ENCODE measurements at regions not wholly inside any gene's neighbourhood (a gene's known extent, or its start where the extent isn't known, plus 50 kb on each side); places are given as distances from the start of the nearest gene placed in this dataset.

GRCh38 chrX:45788941-45789348, 588.3 kb upstream of the DIPK2B start:
- peaks cover 62 to 70% of the 10 kb centered on the region in 2 experiments for H3K9me3 Mint-ChIP-seq

More at GRCh38 chrX:45788941-45789348, 588.3 kb upstream of the DIPK2B start:
- Histone ChIP-seq H3T11ph (ENCODE audit: low read length) (no peak overlapping the region), H3K79me1 (ENCODE audit: insufficient read depth, low read depth, low read length, poor library complexity, severe bottlenecking) (peaks cover 3% of the 10 kb centered on the region), H3K4me2 (ENCODE audit: insufficient read depth, insufficient read length, low read length) (no peak overlapping the region), H3K18ac (ENCODE audit: insufficient read length, low read depth, low read length) (no peak overlapping the region), H4K8ac (replicated peaks; ENCODE audit: insufficient read length, low read depth, low read length) (no peak overlapping the region), H2BK5ac (ENCODE audit: insufficient read length, low read length) (no peak overlapping the region), H3K9me3 (ENCODE audit: control insufficient read depth, low read depth, low read length) (no peaks in the 10 kb centered on the region), H2BK120ac (ENCODE audit: low read depth, low read length, poor library complexity, severe bottlenecking) (no peak overlapping the region), H2AFZ (ENCODE audit: low read length) (no peak overlapping the region), H3K27me3 (ENCODE audit: insufficient read depth, low read length) (no peaks in the 10 kb centered on the region), H2BK15ac (ENCODE audit: low read depth, low read length) (no peak overlapping the region), H3K4me1 (ENCODE audit: insufficient read depth, low read length) (peaks cover 17% of the 10 kb centered on the region; the same call in 1 of the 2 replicates), H3K14ac (ENCODE audit: insufficient read depth, low read length) (no peak overlapping the region), H4K20me1 (ENCODE audit: control insufficient read depth, insufficient read depth, insufficient read length) (no peaks in the 10 kb centered on the region), H3K23me2 (ENCODE audit: insufficient read length, low read depth, low read length, poor library complexity, severe bottlenecking) (no peaks in the 10 kb centered on the region), H2BK12ac (ENCODE audit: insufficient read length, low read depth, low read length) (no peak overlapping the region), H3K79me2 (ENCODE audit: insufficient read depth, low read length) (peaks cover 33% of the 10 kb centered on the region; the same call in 1 of the 2 replicates), H2BK20ac (ENCODE audit: low read depth, low read length, poor library complexity, severe bottlenecking) (no peak overlapping the region), H4K5ac (ENCODE audit: insufficient read length, low read depth, low read length) (no peak overlapping the region), H3K27ac (ENCODE audit: insufficient read length, low read depth, low read length) (no peak overlapping the region), H3K9ac (ENCODE audit: extremely low read depth, insufficient read length, low read length) (no peak overlapping the region), H2AK5ac (ENCODE audit: insufficient read length, low read length) (no peak overlapping the region), H3K4ac (ENCODE audit: low read depth, low read length) (no peak overlapping the region), H4K91ac (ENCODE audit: insufficient read length, low read depth, low read length) (no peak overlapping the region), H3K23ac (ENCODE audit: insufficient read length, low read depth, low read length) (no peak overlapping the region), H3K56ac (ENCODE audit: insufficient read length, low read depth, low read length) (no peak overlapping the region)
- no peak for DNase-seq
- no CpG with 5 or more reads among the region's 8 CpGs for WGBS (ENCODE audit: extremely low coverage, insufficient read length, low lambda C conversion rate)
- Mint-ChIP-seq H3K4me1 (peaks cover 49 to 70% of the 10 kb centered on the region in 2 experiments), H3K27me3 (ENCODE audit: low read depth) (no peaks in the 10 kb centered on the region; the same call in 1 of the 2 replicates), H3K4me3 (no peak overlapping the region), H3K36me3 (ENCODE audit: insufficient read depth in 1 of 3, low read depth in 3 of 3) (peaks cover 40 to 66% (median 55%) of the 10 kb centered on the region in 3 experiments), H3K27ac (peak overlapping the region; percentile 56 to 78 (median 71); a peak in 5 of 7 replicates)
- TF ChIP-seq CTCF (conservative IDR thresholded peaks at IDR 0.05), result no peak
